Stimulated activated CD4-positive, alpha-beta T cell treated with anti-CD3 and anti-CD28 coated beads, Interleukin-12 subunit alpha, Interleukin-12 subunit beta, amount 100 ng/mL, for 48 hours (primary cell): ENCODE measurements at regions not wholly inside any gene's neighbourhood (a gene's known extent, or its start where the extent isn't known, plus 50 kb on each side); places are given as distances from the start of the nearest gene placed in this dataset.

Experiments
- DNase-seq, 3 donors: peaks; one replicate each; pipeline ENCODE4 v3.0.0-alpha.2; 2020; ENCODE audit warnings: low read depth in 2 of 3, low spot score in 1 of 3

- no peak for DNase-seq
Measured at GRCh38 chr6:12381587-12381986, 91.4 kb downstream of the EDN1 start.

- DNase-seq: no peak
Measured at GRCh38 chr6:12383448-12383847, 93.3 kb downstream of the EDN1 start.

- DNase-seq: no peak
Measured at GRCh38 chr6:12384357-12384912, 94.3 kb downstream of the EDN1 start.

GRCh38 chr6:12385316-12385715 is 95.2 kb downstream of the EDN1 start:
- no peak for DNase-seq

GRCh38 chr6:12386816-12387215 is 96.7 kb downstream of the EDN1 start:
- DNase-seq: no peak

GRCh38 chr6:12391472-12391871 is 101.3 kb downstream of the EDN1 start:
- no peak for DNase-seq

GRCh38 chr6:12392490-12392889 is 102.3 kb downstream of the EDN1 start:
- DNase-seq: no peak

GRCh38 chr6:12393100-12393499 is 102.9 kb downstream of the EDN1 start:
- DNase-seq: no peak

- no peak for DNase-seq
Measured at GRCh38 chr6:12394170-12394569, 104.0 kb downstream of the EDN1 start.

- no peak for DNase-seq
Measured at GRCh38 chr6:12395898-12396297, 105.7 kb downstream of the EDN1 start.

- no peak for DNase-seq
Measured at GRCh38 chr6:12401200-12401599, 111.0 kb downstream of the EDN1 start.

GRCh38 chr6:12403201-12403826 is 113.2 kb downstream of the EDN1 start:
- DNase-seq: no peak

GRCh38 chr6:12403947-12404647 is 113.9 kb downstream of the EDN1 start:
- DNase-seq: no peak

GRCh38 chr6:12404651-12405050 is 114.5 kb downstream of the EDN1 start:
- no peak for DNase-seq

- no peak for DNase-seq
Measured at GRCh38 chr6:12408752-12409151, 118.6 kb downstream of the EDN1 start.

- DNase-seq: no peak
Measured at GRCh38 chr6:12410946-12411345, 120.8 kb downstream of the EDN1 start.

GRCh38 chr6:12414096-12414675 is 124.0 kb downstream of the EDN1 start:
- no peak for DNase-seq

- no peak for DNase-seq
Measured at GRCh38 chr6:12415980-12416598, 125.9 kb downstream of the EDN1 start.

- DNase-seq: no peak
Measured at GRCh38 chr6:12417191-12417590, 127.0 kb downstream of the EDN1 start.

GRCh38 chr6:12418946-12419345 is 128.8 kb downstream of the EDN1 start:
- no peak for DNase-seq

GRCh38 chr6:12419631-12420272 is 129.6 kb downstream of the EDN1 start:
- DNase-seq: no peak
